SK-N-DZ (cell line): ENCODE measurements at regions not wholly inside any gene's neighbourhood (a gene's known extent, or its start where the extent isn't known, plus 50 kb on each side); places are given as distances from the start of the nearest gene placed in this dataset.
"Not testable (repeated sequence)": the region's sequence is repeated elsewhere in the genome, so short reads cannot be mapped to it uniquely, and the experiment has no call there.

Experiments
- DNase-seq: peaks from one replicate; pipeline ENCODE4 v3.0.0-alpha.2; 2015; ENCODE audit warnings: low spot score

GRCh38 chr11:81207421-81208054, 1526.1 kb downstream of the FAM181B start:
- DNase-seq = no peak

DNA sequence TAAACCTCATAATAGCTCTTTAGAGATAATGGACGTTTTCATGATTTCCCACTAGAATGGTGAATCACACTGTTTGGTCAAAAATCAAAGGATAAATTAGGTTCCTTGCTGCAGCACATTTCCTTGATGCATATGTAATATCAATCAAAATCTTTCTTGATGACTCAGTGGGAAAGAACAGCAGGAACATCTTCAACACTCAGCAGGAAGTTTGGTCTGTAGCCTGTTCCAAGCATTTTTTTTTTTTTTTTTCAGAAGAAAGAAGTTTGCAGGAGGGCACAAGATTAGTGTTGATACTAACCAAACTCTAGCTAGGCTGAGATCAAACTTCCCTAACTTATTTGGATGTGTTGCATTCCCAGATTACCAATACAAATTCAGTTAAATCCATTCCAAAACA, 1529.8 kb downstream of the FAM181B start:
- no peak for DNase-seq

- DNase-seq = no peak
Measured at GRCh38 chr11:81197396-81197795, 1536.3 kb downstream of the FAM181B start.

- no peak for DNase-seq
Measured at GRCh38 chr11:81192516-81192915, 1541.1 kb downstream of the FAM181B start.

- DNase-seq = no peak
Measured at GRCh38 chr11:81190546-81190945, 1543.1 kb downstream of the FAM181B start.

DNA sequence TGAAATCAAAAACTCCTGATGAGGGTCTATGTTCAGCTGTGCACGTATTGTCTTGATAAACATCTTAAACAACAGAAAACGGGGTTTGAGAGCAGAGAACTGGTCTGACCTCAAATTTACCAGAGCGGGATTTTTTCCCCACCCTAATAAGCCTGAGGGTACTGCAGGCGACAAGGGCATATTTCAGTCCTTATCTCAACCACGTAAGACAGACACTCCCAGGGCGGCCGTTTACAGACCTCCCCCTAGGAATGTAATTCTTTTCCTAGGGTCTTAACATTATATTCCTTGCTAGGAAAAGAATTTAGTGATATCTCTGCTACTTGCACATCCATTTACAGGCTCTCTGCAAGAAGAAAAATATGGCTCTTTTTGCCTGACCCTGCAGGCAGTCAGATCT, 1546.6 kb downstream of the FAM181B start:
- not testable (repeated sequence) for DNase-seq

- DNase-seq = no peak
Measured at GRCh38 chr11:81174646-81175330, 1558.9 kb downstream of the FAM181B start.

DNA sequence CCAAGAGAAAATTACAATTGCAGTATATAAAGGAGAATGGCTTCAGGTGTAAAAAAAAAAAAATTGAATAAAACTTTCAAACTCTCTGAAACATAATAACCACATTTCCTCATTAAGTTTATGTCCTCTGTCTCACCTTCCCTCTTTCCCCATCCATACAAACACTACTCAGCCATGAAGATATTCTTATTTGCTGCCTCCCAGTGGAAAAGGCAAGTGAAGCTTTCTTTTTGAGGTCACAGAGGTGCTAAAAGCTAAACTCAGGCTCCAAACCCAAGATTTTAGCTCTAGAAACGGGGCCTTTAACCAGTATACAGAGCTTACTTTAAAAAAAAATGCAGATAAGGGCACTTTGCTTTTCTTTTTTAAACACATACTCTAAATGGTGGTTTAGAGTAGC, 1568.5 kb downstream of the FAM181B start:
- DNase-seq = no peak

DNA sequence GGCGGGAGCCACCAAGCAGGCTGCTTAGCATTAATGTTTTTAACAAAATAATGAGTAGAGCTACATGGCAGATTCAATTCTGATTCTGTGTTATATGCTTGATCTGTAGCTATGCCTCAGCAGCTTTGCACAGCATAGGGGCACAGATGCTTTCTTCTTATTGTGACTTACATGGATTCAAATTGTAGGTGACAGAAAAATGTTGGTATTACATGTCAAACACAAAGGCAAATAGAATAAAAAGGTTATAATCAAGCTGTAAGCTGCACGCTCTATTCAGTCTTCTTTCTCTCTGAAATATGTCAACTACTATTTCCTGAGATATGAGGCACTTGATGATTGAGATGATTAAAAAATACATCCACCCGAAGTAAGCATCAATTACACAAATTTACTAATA, 1573.8 kb downstream of the FAM181B start:
- no peak for DNase-seq

DNA sequence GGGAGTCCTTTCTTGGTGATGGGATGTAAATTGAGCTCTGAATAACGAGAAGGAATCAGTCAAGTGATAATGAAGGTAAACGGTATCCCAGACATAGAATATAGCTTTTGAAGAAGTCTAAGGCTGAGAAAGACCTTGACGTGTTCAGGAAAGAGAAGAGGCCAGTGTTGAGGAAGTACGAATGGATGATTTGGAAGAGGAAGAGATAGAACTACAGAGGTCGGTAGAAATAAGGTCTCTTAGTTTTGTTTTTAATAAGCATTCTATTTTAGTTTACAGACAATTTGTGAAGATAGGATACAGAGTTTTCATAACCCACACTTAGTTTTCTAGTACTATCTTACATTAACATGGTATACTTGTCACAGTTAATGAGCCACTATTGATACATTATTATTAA, 1598.1 kb downstream of the FAM181B start:
- DNase-seq = no peak

- no peak for DNase-seq
Measured at GRCh38 chr11:81129618-81130017, 1604.0 kb downstream of the FAM181B start.

- DNase-seq = no peak
Measured at GRCh38 chr11:81112718-81113117, 1620.9 kb downstream of the FAM181B start.

- no peak for DNase-seq
Measured at GRCh38 chr11:81104051-81104450, 1629.6 kb downstream of the FAM181B start.

GRCh38 chr11:81098471-81098870, 1635.2 kb downstream of the FAM181B start:
- no peak for DNase-seq

GRCh38 chr11:81092522-81092921, 1641.1 kb downstream of the FAM181B start:
- no peak for DNase-seq

GRCh38 chr11:81089242-81089641, 1644.4 kb downstream of the FAM181B start:
- DNase-seq = no peak

DNA sequence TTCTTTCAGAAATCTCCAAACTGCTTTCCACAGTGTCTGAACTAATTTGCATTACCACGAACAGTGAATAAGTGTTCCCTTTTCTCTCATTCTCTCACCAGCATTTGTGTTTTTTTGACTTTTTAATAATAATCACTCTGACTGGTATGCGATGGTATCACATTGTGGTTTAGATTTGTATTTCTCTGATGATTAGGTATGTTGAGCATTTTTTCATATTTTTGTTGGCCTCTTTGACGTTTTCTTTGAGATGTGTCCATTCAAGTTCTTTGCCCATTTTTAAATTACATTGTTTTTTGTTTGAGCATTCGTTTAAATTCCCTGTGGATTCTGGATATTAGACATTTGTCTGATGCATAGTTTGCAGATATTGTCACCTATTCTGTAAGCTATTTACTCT, 1639.6 kb upstream of the TENM4 start:
- DNase-seq = no peak

- no peak for DNase-seq
Measured at GRCh38 chr11:81072273-81072672, 1631.4 kb upstream of the TENM4 start.

DNA sequence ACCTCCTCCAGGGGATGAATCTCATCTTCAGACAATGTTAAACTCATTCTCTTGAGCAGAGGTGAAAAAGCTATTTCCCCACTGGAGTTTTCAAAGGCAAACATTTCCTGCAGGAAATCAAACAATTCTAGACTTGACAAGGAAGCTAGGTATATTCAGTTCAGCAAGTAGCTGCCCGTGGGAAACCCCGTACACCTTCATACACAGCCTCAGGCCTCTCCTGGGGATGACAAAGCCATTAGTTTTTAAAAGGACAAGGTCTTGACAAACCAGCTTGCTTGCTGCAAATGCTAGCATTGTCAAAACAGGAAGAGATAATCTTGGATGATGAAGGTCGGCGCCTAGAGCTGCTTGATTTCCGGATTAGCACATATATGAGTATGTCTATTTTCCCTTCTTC, 1630.8 kb upstream of the TENM4 start:
- no peak for DNase-seq

- DNase-seq = no peak
Measured at GRCh38 chr11:81070948-81071347, 1630.1 kb upstream of the TENM4 start.

DNA sequence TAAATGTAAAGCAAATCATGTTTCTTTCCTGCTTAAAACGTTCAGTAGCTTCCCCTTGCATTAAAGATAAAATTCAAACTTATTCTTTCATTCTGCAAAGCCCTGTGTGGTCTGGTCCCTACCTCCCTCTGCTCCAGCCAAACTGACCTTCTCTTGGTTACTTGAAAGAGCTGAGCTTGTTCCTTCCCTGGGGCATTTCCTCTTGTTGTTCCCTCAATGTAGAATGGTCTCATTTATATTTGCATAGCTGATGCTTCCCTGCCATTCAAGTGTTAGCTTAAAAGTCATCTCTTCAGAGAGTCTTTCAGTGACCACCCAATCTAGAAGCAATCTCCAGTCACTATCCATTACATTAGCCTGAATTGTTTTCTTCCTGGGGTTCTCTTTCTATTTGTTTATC, 1618.5 kb upstream of the TENM4 start:
- no peak for DNase-seq

DNA sequence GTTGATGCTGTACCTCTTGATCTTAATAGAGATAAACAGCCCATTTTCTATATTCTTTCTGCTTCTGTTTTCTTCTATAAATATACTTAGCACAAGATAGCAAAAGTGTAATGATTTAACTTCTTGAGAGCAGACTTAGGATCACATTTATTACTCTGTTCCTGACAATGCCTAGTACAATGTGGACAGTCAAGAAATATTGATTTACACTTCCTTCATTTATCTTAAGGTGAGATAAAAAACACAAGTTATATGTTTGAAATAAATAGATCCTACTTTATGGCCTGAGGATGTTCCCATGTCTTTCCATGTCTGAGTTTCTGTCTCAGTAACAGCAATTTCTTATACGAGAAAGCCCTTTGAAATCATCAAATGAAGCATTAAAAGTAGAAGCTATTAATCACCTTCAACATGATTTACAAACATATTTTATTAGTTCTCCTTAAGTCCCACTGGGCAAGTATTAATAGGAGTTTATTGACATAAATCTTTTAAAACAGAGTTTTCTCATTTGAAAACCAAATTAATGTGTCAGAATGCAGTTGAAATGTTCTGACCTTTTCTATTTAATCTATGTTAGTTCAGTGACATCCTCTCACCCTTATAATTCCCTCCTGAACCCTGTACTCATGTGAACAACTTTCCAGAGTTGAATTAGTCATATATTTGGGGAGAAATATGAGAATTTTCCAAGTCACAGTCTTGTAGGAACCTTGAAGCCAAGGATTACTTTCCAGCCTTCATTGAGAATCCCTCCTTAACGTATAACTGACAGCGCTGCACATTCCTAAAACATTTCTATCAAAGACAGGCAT, 1611.7 kb upstream of the TENM4 start:
- no peak for DNase-seq
